ENCODE measurements at regions not wholly inside any gene's neighbourhood (a gene's known extent, or its start where the extent isn't known, plus 50 kb on each side); places are given as distances from the start of the nearest gene placed in this dataset.
"Not testable (repeated sequence)": the region's sequence is repeated elsewhere in the genome, so short reads cannot be mapped to it uniquely, and the experiment has no call there.

DNA sequence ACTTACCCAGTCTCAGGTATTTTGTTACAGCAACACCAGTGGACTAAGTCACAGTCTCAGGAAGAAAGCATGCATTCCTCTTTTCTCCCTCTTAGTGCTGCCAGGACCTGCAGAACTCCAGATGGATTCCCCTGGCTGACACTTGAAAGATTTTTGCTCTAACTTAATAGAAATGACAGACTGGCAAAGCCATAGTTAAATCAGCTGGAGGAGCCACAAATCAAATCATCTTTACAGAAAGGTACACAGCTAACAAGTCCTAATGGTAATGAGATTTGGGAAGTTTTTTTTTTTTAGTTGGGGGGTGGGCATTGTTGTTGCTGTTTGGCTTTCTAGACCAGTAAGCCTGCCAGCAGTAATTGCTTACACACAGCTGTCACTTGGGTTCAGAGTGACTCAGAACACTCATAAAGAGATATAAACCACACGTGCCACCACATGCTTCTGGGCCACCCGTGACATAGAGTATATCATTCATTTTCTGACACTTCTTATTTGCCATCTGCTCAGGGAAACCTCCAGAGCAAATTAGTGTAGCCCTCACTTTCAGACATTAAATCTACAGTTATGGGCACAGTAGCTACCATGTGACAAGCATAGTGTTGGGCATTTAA, 72.4 kb downstream of the FH start:
- no peak for DNase-seq (ENCODE audit: low spot score)

DNA sequence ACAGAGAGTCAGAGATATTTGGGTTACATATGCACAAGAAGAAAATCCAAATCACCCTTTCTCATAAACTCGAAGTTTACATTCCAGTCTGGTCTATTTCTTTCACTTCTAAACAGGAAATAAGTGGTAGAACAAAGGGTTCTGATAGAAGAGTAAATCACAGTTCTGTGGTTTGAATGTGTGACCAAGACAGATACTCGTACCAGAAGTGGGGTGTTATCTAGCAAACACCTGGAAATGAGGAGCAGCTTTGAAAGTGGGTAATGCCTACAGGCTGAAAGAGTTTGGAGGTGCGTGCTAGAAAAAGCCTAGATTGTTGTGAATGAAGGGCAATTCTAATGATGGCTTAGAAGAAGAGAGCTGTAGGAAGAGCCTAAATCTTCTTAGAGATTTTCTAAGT, 74.7 kb downstream of the FH start:
- no peak for DNase-seq (ENCODE audit: low spot score)

GRCh38 chr1:241443561-241443960, 76.0 kb downstream of the FH start:
- no peak for DNase-seq (ENCODE audit: low spot score)

- DNase-seq (ENCODE audit: low spot score) = no peak
Observed at GRCh38 chr1:241442686-241443085, 76.9 kb downstream of the FH start.

- DNase-seq (ENCODE audit: low spot score) = no peak
Observed at GRCh38 chr1:241440904-241441303, 78.7 kb downstream of the FH start.

DNA sequence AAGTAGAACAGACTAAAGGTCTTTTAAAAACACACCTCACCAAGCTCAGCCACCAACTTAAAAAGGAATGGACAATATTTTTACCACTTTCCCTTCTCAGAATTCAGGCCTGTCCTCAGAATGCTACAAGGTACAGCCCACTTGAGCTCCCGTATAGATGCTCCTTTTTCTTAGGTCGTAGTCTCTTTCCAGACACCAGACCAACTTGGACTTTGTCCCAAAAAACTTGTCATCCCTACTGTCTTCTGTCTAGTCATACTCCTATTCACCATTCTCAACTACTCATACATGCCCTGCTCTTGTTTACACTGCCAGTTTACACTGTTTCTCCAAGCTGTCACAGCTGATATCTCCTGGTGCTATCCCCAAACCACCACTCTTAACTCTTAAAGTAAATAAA, 80.9 kb downstream of the FH start:
- DNase-seq (ENCODE audit: low spot score) = not testable (repeated sequence)

DNA sequence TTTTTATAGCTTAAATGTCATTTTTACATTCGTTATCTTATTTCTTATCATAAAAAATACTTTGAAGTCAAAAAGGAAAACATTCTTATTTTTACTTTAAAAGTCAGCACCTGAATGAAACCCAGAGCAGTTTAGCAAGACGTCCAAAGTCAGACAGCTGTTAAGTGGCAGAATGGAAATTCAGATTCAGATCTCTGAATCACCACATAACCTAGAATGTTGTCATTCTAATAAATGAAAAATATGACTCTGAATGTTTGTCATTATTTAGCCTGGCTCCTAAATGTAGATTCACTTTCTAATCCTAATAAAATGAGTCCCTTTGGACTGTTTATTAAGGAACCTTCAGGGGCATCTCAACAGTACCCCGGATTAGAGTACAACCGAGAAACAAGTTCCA, 75.2 kb upstream of the RGS7 start:
- DNase-seq (ENCODE audit: low spot score) = no peak

- DNase-seq (ENCODE audit: low spot score) = not testable (repeated sequence)
Observed at GRCh38 chr1:241425091-241425490, 68.1 kb upstream of the RGS7 start.

DNA sequence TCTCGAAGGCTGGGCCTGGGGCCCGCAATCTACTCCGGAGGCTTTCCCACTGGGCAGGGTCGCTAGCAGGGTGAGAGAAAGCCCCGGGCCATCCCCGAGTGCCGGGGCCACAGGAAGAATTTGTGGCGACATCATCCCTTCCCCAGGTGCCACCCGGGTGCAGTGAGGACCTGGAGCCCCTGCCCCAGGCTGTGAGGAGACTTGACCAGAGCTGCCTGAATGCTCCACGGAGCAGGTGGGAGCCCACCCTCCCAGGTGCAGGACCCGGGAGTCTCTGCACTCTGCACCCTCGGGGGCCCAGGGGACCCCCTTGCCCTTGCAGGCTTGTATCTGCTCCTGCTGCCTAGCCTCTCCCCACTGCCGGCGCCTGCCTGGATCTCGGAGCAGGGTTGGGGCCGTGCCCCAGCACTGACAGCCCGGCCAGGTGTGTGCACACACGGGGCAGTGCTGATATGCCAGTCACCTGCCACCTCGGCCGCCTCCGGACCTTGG, 67.5 kb upstream of the RGS7 start:
- no peak for DNase-seq (ENCODE audit: low spot score)

DNA sequence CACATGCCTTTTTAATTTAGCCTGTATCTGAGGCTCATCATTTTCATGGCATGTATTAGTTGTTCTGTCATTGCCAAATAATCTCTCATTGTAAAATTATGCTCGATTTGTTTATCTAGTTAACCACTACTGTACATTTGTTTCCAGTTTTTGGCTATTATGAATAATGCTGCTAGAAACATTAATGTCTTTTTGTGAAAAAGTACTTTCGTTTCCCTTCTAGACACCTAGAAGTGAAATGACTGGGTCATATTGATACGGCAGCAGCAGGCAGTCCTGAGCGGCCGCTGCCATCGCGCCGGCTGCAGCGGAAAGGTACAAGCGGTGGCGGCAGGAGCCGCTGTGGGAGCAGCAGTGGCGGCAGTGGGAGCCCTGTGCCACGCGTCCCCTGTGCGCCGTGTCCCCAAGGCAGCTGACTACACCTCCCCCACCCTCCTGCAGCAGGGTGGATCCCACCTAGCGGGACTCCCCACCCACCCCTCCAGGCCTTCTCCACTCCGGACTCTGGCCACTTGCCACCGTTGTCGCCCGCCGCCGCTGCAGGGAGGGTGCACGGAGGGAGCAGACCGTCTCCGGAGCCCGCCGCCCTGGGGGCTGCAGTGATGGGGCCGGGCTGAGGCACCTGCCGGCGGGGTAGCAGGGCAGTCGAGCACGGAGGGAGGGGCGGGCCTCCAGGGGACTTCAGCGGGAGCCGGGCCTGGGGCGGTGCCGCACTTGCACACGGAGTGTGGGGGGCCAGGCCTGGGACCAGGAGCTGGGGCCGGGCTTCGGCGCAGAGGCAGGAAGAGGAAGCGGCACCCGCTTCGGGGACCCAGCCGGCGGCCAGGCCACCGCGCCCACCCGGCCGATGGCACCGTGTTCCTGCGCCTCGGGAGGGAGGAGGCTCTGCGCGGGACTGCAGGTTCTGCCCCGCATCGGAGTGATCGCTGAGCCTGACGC, 66.8 kb upstream of the RGS7 start:
- peak; percentile 49 for DNase-seq (ENCODE audit: low spot score)

- no peak for DNase-seq (ENCODE audit: low spot score)
Observed at GRCh38 chr1:241422470-241422869, 65.5 kb upstream of the RGS7 start.

DNA sequence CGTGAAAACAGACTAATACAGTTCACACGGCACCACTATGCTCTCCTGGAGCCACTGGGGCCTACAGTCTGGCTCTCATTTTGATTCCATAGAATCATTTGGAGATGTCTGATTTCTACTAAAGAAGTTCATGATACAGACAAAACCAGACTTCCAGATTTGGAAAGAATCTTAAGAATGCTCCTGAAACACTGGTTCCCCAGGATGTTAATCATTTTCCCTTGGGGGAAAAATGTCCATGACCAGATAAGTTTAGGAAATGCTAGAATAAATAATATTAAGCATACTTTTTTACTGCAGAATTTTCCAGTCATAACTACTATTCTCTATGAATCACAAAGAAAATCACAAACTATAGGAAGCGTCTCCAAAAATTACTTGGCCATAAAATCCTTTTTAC, 63.0 kb upstream of the RGS7 start:
- DNase-seq (ENCODE audit: low spot score) = no peak

DNA sequence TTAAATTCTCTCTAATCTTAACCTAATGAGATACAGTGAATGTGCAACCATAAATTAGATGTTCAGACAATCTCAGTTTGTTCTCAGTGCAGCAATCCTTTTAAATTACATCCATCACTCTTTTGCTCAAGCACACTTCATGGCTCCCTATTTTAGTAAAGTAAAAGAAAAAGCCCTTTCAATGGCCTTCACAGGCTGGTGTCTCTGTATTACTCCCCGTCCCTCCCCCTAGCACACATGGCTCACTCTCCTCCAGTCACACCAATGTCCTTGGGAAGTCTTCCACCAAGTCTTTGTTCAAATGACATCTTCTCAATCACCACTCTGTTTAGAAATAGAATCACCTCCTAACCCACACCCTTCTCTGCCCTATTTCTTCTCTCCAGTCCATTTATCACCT, 60.3 kb upstream of the RGS7 start:
- no peak for DNase-seq (ENCODE audit: low spot score)

DNA sequence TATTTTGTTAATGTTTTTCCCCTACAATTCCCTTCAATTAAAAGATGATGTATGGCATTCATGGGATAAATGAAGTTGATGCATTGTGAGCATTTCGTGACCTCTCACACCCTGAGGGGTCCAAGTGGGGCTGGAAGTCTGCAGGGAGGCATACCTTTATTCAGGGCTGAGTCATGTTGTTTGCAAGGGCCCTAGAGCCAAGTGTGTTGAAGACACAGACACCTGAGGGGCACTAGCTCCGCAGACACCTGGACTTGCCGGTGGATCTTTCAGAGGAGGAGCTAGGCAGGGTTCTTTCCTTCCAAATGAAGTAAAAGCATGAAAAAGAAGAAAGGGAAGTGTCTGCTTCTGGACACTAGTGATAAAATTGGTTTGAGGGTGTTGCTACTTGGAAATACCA, 57.0 kb upstream of the RGS7 start:
- no peak for DNase-seq (ENCODE audit: low spot score)

GRCh38 chr1:241413386-241413785, 56.4 kb upstream of the RGS7 start:
- peak; percentile 75 for DNase-seq (ENCODE audit: low spot score)

DNA sequence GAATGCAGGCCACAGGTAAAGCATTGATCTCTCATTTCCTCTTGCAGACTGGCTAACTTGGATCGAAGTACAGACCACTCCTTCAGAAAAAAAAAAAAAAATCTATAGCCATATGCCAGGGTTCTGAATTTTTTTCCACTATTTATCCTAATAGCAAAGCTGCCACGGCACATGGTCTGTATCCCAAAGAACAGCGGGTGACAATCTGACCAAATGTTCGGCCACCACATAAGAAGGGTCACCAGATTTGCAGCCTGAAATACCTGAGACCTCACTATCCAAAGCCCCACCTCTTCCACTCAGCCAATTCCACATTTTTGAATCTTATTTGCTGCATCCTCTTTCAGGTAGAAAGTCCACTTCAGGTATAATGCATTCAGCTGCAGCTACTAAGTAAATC, 55.6 kb upstream of the RGS7 start:
- DNase-seq (ENCODE audit: low spot score) = no peak

DNA sequence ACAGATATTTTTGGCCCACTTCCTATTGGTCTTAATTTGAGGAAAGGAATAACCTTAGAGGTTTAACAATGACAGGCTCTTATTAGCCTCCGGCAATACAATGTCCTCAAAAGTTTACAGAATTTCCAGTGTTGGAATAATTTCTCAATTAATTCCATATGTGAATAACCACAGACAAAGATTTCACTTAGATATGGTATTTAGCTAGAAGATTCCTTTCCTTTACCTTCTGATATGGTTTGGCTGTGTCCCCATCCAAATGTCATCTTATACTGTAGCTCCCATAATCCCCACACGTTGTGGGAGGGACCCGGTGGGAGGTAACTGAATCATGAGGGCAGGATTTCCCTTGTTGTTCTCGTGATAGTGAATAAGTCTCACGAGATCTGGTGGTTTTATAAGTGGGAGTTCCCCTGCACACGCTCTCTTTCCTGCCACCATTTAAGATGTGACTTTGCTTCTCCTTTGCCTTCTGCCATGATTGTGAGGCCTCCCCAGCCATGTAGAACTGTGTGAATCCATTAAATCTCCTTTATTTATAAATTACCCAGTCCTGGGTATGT, 54.9 kb upstream of the RGS7 start:
- DNase-seq (ENCODE audit: low spot score) = no peak

DNA sequence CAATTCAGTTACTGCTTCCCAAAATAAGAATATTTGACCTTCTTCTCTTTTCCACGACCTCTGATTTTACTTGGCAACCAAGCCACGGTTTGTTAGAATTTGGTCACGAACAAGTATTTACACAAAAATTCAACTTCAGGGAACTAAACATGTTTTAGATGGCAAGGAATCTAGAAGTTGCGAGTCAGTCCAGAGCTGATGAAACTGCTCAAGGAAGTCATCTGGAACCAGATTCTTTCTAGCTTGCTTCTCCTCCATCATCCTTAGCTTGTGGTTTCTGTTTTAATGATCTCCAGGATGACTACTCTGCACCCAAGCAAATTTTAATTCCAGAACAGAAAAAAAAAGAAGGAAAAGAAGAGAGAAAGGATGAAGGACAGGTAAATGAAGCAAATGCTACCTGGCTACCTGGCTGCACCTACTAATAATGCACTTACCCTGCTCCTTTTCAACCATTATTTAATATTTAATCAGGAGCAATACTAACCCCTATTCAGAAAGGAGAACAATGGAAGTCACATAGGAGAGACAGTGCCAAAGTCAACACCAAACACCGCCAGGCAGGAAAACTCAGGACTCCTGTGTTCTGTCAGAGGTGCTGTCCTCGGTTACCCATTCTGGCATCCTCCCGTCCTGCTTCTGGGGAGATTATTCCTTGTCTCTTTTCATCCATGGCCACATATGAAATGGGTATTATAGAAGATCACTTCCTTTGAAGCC, 54.2 kb upstream of the RGS7 start:
- DNase-seq (ENCODE audit: low spot score) = peak; percentile 48

DNA sequence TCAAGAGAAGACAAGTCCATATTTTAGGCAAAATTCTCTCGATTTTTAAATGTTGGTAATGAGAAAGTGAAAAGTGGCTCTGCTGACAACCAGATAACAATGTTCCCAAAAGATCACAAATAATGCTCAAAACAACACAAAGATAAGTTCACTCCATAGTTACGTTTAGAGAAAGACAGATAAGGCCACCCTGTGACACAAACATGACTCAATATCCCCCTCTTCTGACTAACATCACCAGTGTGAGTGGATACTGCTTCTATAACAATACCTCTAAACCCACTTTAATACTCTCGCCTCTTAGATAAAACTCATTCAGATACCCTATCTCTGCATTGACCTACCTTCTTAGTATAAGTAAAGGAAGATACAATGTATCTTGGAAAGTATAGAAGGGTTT, 51.2 kb upstream of the RGS7 start:
- no peak for DNase-seq (ENCODE audit: low spot score)
